HCEC 1CT (cell line): ENCODE measurements at regions not wholly inside any gene's neighbourhood (a gene's known extent, or its start where the extent isn't known, plus 50 kb on each side); places are given as distances from the start of the nearest gene placed in this dataset.
"Not testable (repeated sequence)": the region's sequence is repeated elsewhere in the genome, so short reads cannot be mapped to it uniquely, and the experiment has no call there.

Experiments used
- DNase-seq: peaks from one replicate; pipeline ENCODE4 v3.0.0-alpha.2; 2017

DNA sequence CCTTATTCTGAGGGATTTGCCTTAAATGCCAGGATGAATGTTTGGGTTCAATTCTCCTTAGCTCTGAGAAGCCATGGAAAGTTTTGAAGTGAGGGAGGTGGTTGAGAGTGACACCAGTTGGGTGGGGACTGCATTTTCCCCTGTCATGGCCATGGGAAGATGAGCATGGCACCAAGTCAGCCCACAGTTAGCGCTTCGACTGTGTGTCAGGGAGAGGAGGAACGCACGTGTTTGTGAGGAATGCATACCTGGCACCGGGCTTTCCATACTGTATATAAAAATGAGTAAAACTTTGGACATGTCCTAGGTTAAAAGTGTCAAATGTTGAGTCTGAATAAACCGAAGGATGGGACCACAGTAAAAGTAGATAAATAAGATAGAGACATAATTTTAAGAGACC, 187.5 kb upstream of the KL start:
- DNase-seq, result no peak

DNA sequence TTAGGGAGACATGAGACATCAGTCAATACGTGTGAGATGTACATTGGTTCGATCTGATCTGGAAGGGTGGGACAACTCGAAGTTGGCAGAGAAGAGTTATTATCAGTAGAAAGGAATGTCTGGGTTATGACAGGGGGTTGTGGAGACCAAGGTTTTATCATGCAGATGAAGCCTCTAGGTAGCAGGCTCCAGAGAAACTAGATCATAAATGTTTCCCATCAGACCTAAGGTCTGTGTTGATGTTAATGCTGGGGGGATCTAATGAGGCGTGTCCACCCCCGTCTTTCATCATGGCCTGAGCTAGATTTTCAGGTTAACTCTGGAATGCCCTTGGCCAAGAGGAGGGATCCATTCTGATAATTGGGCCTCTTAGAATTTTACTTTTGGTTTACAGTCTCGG, 187.0 kb upstream of the KL start:
- no peak for DNase-seq

DNA sequence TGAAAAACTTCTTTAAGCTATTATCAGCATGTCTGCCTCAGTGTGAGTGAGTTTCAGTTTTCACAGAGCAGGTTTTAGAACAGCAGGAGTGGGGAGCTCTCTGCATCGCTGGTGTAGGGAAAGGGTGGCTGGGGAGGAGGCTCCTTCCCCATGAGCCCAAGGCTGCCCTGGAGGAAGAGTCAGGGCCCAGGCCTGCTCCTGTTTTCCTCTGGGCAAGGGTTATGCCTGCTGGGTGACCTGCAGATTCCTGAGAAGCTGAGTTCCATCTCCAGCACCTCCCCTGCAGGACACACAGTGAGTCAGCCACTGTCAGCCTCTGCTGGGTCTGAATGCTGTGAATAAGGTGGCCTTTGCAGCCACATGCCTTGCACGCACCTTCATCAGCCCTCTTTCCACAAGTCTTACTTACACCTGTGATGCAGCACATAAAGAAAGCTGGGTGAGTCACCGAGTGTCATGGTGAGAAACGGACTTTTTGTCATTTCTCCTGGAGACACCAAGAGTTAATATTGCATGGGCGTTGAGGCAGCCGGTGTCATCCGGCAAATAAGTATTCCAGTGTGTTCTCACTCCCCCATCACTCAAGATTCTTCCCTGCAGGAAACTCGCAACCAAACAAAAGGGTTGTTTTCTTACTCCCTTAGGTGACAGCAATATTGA, 186.4 kb upstream of the KL start:
- peak; percentile 30 for DNase-seq

DNA sequence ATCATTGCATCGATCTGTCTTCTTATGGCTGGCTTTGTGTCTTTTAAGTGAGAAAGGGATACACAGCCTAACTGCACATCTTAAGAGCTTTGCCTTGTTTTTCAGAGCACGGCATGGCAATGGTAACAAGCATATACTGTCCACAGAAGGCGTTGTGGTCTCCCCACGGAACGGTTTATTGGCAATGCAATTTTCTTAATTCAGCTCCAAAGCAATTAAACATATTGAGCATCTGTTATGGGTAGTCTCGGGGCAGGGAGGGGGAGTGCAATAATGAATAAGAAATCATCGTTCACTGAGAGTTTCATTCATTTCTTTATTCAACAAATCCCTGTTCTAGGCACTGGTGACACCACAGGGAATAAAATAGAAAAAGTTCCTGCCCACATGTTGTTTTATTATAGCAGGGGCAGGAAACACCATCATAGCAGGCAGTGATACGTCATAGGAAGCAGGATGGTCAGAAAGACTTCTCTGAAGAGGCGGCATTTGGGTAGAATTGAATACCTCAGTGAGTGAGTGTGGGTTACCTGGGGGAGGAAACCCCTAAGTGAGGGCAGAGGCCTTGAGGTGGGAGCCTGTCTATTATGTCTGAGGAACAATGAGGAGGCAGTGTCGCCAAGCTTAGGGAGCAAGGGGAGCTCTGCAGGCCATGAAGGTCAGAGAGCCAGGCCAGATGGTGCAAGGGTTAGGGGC, 185.7 kb upstream of the KL start:
- no peak for DNase-seq

DNA sequence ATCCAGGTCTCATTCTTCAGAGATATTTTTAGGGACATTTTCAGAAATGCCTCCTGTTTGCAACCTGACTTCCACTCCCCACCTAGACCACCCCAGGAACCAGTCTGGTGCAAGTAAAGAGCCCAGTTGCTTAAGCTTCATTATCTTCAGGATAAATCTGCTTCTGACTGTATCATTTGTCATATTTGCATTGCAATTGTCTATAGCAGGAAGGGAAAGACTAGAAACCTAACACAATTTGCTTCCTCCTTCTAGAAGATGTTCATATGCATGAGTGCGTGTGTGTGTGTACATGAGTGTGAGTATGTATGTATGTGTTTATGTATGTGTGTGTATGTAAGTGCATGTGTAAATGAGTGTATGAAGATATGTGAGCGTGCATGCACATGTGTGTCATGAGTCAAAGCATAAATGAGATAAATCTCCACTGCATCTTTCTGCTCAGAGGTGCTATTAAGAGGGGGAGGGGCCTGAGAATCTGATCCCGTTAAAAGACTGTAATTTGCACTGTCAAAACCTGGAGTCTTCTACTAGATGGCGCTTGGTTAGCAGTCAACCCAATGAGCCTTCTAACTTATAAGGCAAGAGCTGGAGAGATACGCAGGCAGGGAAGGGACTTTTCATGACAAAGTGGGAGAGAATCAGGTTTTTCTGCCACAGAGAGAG, 178.8 kb upstream of the KL start:
- DNase-seq, result no peak

DNA sequence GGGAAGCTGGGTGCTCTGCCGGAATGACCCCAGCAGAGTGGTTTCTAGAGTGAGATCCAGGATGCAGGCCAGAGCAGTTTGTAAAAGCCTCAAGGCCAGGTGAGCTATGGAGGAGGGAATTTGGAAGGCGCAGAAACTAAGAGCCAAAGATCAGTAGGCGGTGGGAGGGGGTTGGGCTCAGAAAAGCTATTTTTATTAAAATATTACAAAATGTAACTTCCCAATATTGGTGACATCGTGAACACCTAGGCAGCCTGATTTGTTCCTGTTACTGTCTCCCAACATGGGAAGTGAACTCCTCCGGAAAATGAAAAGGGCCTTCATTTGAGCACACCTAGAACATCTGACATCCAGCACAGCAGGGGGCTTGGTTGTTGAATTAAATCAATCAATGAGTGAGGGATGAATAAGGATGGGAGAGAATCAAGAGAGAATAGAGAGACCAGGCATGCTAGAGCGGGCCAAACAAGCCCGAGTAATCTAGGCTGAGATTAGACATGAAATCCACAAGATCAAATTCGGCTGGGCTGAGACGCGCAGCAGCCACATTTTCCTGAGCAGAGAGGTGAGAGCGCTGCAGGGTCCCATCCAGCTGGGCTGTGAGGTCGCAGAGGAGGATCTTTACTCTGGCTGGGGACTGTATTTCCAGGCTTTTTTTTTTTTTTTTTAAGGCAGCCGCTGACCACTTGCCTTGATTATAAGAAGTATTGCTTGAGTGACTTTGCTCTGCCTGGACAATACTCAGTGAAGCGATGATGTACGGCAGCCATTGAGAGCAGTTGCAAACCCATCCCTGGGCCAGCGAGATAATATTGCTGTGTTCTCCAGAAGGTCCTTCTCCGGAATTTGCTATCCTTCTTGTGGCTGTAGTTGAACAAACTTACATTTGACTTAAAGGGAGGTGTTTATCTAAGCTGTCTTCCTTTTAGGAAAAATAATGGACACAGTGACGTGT, 178.0 kb upstream of the KL start:
- no peak for DNase-seq

DNA sequence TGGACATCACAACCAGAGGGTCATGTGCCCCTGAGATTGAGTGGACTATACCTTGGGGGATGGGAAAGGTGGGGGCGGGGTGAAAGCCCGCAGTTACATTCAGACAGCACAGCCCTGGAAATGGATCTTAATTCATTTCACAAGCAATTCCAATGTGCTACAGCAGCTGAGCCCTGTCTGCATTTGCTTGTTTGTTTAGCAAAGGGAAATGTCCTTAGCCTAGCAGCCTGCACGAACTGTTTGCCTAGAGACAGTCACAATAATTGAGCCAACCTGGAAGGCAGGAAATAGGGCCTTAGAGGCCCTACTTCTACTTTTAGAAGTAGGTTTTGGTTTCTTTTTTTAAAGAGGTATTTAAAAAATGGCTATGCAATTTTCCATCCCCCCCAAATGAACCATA, 177.3 kb upstream of the KL start:
- DNase-seq, result no peak

DNA sequence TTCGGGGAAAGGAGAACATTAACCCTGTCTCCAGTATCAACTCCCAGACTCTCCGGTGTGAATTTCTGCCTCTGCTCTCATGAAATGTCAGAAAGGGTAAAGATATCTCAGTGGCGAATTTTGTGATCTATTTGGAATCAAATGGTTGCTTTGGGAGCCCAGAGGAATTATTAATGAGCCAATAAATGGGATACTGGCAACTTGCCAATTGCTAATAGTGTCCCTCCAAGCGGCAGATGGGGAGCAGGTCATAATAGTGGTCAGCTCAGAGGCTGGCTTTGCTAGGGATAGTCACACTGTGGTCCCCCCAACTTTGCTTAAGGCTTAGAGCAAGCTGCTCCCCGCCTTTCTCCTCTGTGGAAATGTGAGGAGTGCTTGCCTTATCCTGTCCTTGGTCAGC, 176.1 kb upstream of the KL start:
- no peak for DNase-seq

DNA sequence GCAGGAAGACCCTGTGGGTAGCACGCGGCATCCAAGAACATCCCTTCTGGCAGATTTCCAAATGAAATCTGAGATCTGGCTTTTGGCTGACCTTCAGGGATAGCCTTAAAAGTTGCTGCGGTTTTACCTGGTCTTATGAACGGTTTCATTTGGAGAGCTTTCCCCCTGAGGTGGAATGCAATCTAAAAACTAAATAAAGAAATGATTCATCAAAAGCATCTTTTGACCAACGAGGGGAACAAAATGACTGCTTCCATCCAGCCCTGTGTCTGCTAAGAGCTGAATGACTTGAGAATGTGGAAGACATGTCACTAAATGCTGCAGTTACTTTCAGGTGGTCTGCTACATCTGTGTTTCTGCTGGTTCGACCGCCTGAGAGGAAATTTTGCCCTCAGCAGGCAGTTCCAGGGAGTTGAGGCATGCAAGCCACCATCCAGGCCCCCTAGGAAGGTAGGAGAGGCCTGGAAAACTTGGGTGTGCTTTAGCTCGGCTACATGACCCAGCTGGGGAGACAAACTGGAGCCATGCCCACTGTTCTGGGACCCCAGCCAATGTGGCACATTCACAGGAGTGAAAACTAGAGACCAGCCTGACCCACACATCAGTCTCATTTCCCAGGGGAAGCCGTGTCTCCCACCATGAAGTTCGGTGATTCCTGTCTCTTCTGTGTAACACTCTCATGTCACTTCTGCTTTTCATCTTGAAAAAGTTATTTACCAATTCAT, 175.1 kb upstream of the KL start:
- no peak for DNase-seq

DNA sequence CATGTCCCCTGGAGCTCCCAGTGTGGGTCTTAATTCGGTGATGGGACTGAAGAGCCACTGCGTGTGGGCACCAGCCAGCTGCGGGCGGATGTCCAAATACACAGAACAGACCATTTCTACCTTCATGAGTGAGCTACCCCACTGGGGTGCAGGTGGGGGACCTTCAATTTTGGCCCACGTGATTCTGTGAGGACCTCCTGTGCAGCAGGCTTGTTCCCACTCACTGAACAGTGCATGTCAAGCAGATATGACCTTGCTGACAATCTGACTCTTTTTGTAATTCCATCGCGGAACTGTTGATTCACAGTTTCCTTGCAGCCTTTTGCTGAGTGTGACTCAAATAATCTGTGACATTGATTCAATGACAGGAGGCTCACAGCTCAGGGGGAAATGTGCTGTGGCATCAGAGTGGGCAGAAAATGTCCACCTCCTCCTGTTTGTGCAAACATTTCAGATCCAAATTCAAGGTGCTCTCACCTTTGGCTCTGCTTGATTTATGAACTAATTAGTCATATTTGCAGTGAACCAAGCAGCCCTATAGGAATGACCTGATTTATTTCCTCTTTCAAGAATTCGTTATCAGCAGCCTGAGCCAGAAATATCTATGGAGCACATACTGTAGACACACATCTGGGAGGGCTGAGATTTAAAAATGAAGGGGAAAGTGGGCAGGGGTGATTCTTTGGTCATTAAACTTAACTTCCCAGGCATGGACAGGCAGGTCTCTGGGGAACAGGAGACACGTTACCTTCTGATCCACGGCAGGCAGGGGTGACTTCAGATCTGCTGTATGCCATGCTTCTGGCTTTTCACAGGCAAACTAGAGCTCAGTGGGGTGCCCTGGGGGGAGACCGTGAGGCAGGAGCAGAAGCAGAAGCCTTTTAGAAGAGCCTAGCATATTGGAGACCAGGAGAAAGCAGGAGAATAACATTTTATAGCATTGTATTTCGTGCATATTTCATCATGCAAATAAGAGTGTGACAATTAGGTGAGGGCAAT, 170.0 kb upstream of the KL start:
- DNase-seq, result no peak

DNA sequence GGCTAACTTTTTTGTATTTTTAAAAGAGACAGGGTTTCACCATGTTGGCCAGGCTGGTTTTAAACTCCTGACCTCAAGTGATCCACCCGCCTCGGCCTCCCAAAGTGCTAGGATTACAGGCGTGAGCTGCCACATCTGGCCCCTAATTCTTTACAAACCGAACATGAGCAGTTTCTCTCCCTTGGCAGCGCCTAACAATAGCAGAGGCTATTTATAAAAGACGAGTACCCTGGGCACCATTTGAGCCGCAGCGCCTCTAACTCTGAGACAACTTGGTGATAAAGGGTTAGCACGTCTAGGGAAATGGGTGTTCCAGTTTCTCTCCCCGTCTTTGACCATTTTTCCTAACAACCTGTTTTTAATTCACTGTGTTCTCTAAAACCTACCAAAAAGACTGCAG, 168.2 kb upstream of the KL start:
- DNase-seq, result not testable (repeated sequence)

DNA sequence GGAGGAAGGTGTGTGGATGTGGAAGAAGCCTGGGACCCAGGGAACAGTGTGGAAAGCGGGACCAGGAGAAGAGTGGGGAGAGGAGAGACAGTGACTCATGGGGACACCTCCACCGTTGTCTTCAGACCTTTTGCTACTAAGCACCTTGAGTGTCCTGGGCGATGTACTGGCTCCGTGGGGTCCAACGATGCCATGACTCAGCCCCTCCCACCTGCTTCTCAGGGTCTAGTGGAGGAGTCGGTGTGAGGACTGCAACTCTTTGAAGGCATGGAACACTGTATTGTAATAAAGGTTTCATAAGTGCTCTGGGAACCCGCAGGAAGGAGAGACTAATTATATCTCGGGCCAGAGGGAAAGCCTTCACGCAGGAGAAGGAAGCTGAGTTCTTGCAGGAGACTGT, 166.9 kb upstream of the KL start:
- no peak for DNase-seq

DNA sequence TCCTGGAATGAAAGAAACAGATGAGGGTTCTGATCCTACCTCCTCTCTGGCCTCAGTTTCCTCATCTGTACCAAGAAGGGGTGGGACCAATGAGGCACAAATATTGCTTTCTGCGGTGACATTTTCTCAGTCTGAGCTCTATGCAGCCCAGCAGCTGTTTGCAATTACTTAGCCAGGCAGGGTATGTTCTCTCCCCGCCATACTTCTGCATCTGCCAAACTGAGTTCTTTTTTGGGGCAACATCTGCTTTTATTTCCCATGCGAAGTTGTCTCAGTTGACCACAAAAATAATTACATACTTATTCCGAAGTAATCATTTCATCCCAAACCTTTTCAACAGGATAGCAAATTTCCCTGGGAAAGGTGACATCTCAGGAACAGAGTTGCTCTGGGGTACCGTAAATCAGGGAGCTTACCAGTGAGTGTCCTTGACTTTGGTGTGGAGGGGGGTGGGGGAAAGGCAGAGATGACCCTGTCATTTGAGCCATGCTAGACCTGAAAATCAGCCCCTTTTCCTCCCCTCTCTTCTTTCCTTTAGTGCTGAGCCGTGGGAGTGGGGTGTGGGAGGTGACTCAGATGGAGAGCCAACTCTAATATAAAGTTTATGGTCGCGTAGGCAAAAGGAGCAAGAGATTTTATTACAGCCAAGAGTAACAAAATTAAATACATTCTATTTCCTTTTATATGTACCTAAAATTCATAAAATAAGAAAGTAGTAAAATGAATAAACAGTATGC, 165.7 kb upstream of the KL start:
- DNase-seq, result no peak

DNA sequence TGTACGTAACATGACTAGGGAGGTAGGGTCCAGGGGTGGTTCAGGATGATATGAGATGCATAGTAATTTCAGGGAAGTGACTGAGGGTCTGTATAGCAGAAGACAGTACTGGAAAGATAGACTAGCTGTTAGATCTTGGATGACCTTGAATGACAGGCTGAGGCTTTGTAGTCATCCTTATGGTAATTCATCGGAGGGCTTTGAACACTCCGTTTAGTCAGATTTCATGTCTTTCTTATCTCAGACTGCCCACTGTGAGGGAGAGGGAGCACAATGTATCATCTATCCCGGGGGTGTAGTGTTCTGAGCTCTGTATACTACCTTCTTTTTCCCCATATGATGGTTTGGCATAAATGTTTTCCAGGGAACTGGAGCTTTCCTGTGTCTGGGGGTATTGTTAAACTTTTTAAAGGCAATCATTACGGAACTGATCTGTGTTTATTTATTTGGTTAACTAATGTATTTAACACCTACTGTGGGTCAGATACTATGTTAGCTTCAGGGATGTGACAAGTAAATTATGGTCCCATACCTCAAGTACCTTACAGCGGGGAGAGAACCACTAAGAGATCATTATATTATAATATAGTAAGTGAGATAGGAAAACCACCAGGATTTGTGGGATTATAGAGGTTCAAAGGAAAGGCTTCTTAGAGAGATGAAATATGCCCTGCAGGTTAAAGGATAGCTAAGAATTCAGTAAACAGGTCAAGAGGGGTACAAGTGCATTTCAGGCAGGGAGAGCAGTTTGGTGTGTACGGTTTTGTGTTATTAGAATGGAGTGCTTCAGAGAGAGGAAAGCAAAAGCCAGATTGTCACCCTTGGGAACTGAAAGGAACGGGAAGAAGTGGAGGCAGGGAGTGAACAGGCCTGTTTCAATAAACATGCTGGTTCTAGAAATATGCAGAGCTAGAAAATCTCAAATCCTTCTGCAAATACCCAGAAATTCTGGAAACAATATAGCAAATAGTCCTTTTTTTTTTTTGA, 164.8 kb upstream of the KL start:
- DNase-seq, result no peak

DNA sequence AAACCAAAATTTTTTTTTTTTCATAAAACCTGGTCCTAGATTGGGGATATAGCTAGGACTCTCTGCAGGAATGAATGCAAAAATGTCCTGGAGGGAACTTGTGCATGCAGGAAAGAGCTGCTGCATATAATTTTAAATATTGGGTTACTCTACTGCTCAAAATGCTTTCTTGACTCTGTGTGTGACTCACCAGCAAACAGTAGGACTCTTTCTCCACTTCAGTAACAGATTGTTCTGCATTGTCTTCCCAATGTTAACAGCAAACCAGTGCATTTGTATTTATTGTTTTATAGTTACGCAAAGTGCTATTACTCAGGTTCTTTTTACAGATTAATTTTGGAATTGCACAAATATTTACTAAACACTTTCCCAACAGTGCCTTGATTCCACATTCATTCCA, 163.7 kb upstream of the KL start:
- DNase-seq, result no peak

DNA sequence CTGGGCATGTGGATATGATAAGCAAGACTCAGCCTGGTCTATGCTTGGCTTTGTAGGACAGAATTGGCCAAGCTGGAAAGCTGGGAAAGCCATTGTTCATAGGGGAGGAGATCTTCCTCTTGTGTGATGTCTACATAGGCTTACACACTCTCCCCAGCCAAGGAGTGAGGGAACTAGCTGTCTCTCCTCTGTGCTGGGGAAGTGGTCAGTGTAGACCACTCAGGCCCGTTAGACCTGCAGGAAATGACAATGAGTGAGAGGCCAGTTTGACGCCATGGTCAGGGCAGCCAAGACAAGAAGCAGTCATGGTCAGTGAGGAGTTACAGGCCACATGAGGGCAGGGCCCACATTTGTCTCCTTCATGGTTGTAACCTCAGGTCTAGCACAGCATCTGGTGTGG, 159.1 kb upstream of the KL start:
- no peak for DNase-seq

DNA sequence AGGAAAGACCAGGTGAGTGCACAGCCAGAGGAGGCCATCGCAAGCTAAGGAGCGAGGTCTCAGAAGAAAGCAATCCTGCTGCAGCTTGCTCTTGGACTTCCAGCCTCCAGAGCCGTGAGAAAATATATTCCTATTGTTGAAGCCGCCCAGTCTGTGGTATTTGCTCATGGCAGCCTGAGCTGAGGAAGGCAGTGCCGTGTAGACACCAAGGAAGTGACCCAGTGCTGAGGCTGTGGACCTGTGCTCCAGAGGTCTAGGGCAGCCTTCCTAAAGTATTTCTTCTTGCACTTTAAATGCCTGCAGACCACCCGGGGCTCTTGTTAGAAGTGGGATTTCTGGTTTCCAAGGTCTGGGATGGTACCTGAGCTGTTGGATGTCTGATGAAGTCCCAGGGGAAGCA, 158.5 kb upstream of the KL start:
- DNase-seq, result no peak

DNA sequence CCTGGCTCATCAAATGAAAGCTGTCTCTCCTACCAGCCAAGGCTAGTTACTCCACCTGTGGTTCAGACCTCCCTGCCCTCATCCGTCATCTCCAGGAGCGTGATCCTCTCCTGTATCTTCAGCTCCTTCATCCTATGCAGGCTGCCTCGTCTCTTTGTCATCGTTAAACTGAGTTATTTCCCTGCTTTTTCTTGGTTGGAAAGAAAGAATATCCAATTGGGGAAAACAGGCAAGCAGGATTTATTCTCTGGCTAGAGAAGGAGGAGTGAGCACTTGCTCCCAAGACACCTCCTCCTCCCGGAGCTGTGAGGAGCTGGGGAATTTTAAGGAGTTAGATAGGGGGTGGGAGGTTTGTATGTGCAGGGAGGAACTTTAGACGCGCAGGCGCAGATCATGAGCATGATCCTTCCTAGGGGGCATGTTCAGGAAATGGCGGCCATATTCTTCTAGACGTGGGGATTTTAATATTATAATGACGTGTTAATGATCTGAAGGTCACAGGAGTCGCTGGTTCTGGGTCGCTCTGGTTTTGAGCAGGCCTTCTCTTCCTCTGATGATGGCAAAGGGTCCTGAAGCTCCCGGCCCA, 156.4 kb upstream of the KL start:
- DNase-seq, result no peak

DNA sequence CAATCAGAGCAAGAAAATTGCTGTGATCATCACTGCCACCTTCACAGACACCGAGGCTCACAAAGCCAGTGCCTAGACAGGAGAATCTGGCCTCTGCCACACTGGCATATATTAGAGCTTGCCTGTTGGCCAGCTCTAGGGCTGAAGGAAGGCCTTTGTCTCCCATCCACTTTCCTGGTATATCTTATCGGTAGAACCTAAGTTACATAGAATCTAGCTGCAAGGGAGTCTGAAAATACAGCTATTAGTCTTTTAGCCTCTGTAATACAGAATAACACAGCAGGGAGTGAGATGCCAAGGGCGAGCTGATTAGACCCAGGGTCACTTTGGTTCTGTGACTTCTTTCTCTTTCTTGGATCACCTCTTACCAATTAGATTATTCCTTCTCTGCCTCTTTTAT, 154.9 kb upstream of the KL start:
- no peak for DNase-seq
